Brain microvascular endothelial cell (primary cell): ENCODE measurements at regions not wholly inside any gene's neighbourhood (a gene's known extent, or its start where the extent isn't known, plus 50 kb on each side); places are given as distances from the start of the nearest gene placed in this dataset.
"Not testable (repeated sequence)": the region's sequence is repeated elsewhere in the genome, so short reads cannot be mapped to it uniquely, and the experiment has no call there.

Experiments used
- DNase-seq: peaks from one replicate; pipeline ENCODE4 v3.0.0-alpha.2; 2020
- H3K27ac ChIP-seq: fragments of 250-450 bp; sonication (Bioruptor Pico); 2 replicates; pipeline ENCODE4 v1.5.1; 2020; ENCODE audit warnings: mild to moderate bottlenecking, moderate library complexity
- H3K27me3 ChIP-seq: fragments of 250-450 bp; sonication (Bioruptor Pico); replicated peaks from 2 replicates; pipeline ENCODE4 v1.5.1; 2020; ENCODE audit warnings: mild to moderate bottlenecking
- H3K36me3 ChIP-seq: fragments of 250-450 bp; sonication (Bioruptor Pico); replicated peaks from 2 replicates; pipeline ENCODE4 v1.5.1; 2020; ENCODE audit warnings: mild to moderate bottlenecking
- H3K4me3 ChIP-seq: 2 replicates; pipeline ENCODE4 v1.5.1; 2011; ENCODE audit warnings: low read depth, mild to moderate bottlenecking, control low read depth, low read length, moderate library complexity
- in situ Hi-C: cut with HindIII; loops from 2 replicates; pipeline ENCODE4 v1.10.0; 2017; ENCODE audit warnings: low sequenced_read_pairs, low pct_ligation_motif_present
- TF ChIP-seq, protein P1 (sequence below): IDR thresholded peaks from 2 replicates; pipeline ENCODE4 v1.5.1; 2011; ENCODE audit warnings: low read depth, mild to moderate bottlenecking, moderate library complexity, low read length, control low read depth, inconsistent platforms; ENCODE audit errors: missing control alignments

DNA sequence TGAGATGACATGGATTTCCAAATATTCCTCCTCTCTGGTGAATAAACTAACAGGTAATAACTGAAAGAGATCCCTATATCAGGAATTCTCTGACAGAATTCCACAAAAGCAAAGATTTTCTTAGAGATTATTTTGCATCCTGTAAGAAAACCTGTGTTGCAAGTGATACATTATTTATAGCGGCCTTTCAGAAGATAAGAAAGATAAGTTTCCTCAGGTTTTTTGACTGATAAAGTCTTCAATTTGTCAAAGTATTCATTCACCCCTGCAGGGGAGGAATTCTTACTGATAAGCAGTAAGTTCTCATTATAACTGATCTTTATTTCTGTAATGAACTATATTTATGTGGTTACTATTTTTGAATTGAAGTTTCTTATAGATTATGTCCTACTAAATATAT lies 554.0 kb downstream of the ARL4A start:
- no peak for DNase-seq
- in situ Hi-C loops = no loop called here
- H3K4me3 ChIP-seq = no peak overlapping the region
- no peaks in the 10 kb centered on the region for H3K27me3 ChIP-seq
- no peak overlapping the region for H3K27ac ChIP-seq
- TF ChIP-seq, protein P1, sequence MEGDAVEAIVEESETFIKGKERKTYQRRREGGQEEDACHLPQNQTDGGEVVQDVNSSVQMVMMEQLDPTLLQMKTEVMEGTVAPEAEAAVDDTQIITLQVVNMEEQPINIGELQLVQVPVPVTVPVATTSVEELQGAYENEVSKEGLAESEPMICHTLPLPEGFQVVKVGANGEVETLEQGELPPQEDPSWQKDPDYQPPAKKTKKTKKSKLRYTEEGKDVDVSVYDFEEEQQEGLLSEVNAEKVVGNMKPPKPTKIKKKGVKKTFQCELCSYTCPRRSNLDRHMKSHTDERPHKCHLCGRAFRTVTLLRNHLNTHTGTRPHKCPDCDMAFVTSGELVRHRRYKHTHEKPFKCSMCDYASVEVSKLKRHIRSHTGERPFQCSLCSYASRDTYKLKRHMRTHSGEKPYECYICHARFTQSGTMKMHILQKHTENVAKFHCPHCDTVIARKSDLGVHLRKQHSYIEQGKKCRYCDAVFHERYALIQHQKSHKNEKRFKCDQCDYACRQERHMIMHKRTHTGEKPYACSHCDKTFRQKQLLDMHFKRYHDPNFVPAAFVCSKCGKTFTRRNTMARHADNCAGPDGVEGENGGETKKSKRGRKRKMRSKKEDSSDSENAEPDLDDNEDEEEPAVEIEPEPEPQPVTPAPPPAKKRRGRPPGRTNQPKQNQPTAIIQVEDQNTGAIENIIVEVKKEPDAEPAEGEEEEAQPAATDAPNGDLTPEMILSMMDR = no peak
- no peaks in the 10 kb centered on the region for H3K36me3 ChIP-seq

DNA sequence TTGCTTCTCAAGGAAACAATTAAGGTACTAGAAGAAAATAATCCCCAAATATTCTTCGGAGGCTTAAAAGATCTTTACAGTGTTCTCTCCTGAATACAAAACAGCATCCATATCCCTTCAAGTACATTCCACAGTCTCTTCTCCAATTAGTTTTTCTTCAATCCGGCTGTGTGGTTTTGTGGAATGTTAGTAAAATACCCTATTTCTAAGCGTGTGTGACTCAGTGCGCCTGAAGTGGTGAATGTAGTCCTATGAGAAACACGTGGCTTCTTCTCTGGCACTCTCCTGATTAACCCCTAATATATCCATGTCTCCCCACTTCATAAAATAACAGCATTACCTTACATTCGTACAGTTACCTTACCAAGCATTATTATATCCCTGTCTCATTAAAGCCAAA lies 570.2 kb downstream of the ARL4A start:
- H3K36me3 ChIP-seq = no peaks in the 10 kb centered on the region
- H3K27me3 ChIP-seq = no peaks in the 10 kb centered on the region
- TF ChIP-seq, protein P1 = no peak
- in situ Hi-C loops = no loop called here
- no peak overlapping the region for H3K27ac ChIP-seq
- DNase-seq = peak; percentile 21
- no peak overlapping the region for H3K4me3 ChIP-seq

DNA sequence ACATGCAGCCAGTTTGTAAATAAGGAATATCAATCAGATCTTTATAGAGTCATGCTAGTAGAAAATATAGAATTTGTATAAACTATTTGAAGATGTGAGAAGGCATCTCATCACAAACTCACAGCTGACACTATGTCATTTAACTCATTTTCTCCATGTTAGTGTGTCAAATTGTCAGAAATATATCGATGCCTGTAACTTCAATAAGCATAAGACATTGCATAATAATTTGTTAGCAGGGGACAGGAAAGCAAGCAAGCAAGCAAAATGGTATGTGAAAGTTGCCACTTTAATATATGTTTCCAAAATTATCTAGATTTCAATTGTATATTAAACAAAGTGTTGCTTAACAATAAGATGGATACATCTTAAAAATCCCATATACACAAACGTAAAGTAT lies 571.0 kb downstream of the ARL4A start:
- Histone ChIP-seq H3K36me3 (no peaks in the 10 kb centered on the region), H3K4me3 (no peak overlapping the region), H3K27me3 (no peaks in the 10 kb centered on the region), H3K27ac (no peak overlapping the region)
- in situ Hi-C loops = no loop called here
- DNase-seq = no peak
- TF ChIP-seq, protein P1 = no peak

DNA sequence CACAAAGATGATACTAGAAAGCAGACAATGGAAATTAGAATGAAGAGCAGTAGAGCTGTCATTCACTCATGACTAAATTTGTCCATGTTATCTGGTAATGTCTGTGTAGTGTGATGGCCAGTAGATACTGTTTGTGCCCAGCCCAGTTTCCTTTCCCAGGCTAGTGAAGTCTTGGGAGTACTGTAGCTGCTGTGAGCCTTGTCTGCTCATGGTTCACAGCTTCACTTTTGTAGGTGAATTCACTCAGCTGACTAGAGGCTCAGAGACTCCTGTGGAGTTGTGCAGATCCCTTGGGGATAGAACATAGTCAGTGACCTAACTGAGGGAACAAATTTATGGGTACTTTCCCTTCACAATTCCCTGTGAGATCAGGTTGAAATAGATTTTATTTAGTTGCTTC lies 572.5 kb downstream of the ARL4A start:
- TF ChIP-seq, protein P1 = no peak
- no peak for DNase-seq
- in situ Hi-C loops = no loop called here
- Histone ChIP-seq H3K27ac (no peak overlapping the region), H3K36me3 (no peaks in the 10 kb centered on the region), H3K27me3 (no peaks in the 10 kb centered on the region), H3K4me3 (no peak overlapping the region)

GRCh38 chr7:13262929-13263530 lies 575.6 kb downstream of the ARL4A start:
- in situ Hi-C loops = no loop called here
- Histone ChIP-seq H3K36me3 (no peaks in the 10 kb centered on the region), H3K4me3 (no peak overlapping the region), H3K27me3 (no peaks in the 10 kb centered on the region), H3K27ac (no peak overlapping the region)
- peak; percentile 22 for DNase-seq
- TF ChIP-seq, protein P1 = peak; percentile 44

DNA sequence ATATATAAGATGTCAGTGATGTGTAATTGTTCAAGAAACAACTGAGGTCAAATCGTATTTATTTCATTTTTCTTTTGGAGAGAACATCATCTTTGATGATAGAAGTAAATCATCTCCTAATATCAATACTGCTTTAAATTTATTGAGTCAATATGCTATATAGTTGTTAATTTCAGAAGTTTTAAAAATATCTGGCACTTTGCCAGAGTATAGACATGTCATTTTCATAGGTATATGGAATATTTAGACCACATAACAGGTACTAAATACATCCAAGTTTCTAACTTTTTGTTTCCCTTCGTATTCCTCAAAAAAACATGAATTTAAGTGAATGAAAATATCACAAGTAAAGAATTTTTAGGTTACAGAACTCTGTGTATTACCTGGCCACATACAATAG lies 577.8 kb downstream of the ARL4A start:
- TF ChIP-seq, protein P1 = no peak
- DNase-seq = no peak
- Histone ChIP-seq H3K4me3 (no peak overlapping the region), H3K27me3 (no peaks in the 10 kb centered on the region), H3K36me3 (no peaks in the 10 kb centered on the region), H3K27ac (no peak overlapping the region)
- in situ Hi-C loops = no loop called here

- DNase-seq, H3K4me3 ChIP-seq, in situ Hi-C loops, H3K36me3 ChIP-seq, H3K27ac ChIP-seq, H3K27me3 ChIP-seq: not testable (repeated sequence)
Observed at GRCh38 chr7:13274205-13274604, 586.8 kb downstream of the ARL4A start.
